ENCODE measurements at regions not wholly inside any gene's neighbourhood (a gene's known extent, or its start where the extent isn't known, plus 50 kb on each side); places are given as distances from the start of the nearest gene placed in this dataset.
"Not testable (repeated sequence)": the region's sequence is repeated elsewhere in the genome, so short reads cannot be mapped to it uniquely, and the experiment has no call there.

- H3K36me3 ChIP-seq; H3K4me3 ChIP-seq; DNase-seq (ENCODE audit: low read depth in 1 of 2, low spot score in 2 of 2); H3K9me3 ChIP-seq (replicated peaks); H3K27me3 ChIP-seq (replicated peaks); H3K4me1 ChIP-seq (replicated peaks); H3K27ac ChIP-seq: not testable (repeated sequence)
Observed at GRCh38 chr12:102255687-102256086, 58.1 kb upstream of the PMCH start.

- not testable (repeated sequence) for H3K27ac ChIP-seq; DNase-seq (ENCODE audit: low read depth in 1 of 2, low spot score in 2 of 2); H3K9me3 ChIP-seq (replicated peaks); H3K27me3 ChIP-seq (replicated peaks); H3K36me3 ChIP-seq; H3K4me3 ChIP-seq; H3K4me1 ChIP-seq (replicated peaks)
Observed at GRCh38 chr12:102251005-102251404, 53.4 kb upstream of the PMCH start.

- H3K4me1 ChIP-seq (replicated peaks): no peaks in the 10 kb centered on the region
- H3K36me3 ChIP-seq: no peaks in the 10 kb centered on the region
- H3K27me3 ChIP-seq (replicated peaks): no peaks in the 10 kb centered on the region
- no peak overlapping the region for H3K27ac ChIP-seq
- no peak for DNase-seq (ENCODE audit: low read depth in 1 of 2, low spot score in 2 of 2)
- no peak overlapping the region for H3K4me3 ChIP-seq
- H3K9me3 ChIP-seq (replicated peaks): no peaks in the 10 kb centered on the region
Observed at GRCh38 chr12:102249079-102249841, 51.6 kb upstream of the PMCH start.
